ENCODE measurements at regions not wholly inside any gene's neighbourhood (a gene's known extent, or its start where the extent isn't known, plus 50 kb on each side); places are given as distances from the start of the nearest gene placed in this dataset.

- no peaks in the 10 kb centered on the region for H3K27me3 Mint-ChIP-seq (ENCODE audit: low read depth in 2 of 2)
These were observed 1722.8 kb downstream of the MAT2B start for GRCh38 chr5:165228184-165228583.

GRCh38 chr5:165231821-165232508 lies 1726.5 kb downstream of the MAT2B start:
- Mint-ChIP-seq H3K4me3 (no peak overlapping the region), H3K4me1 (no peaks in the 10 kb centered on the region), H3K36me3 (no peaks in the 10 kb centered on the region), H3K9me3 (peaks cover 11 to 17% of the 10 kb centered on the region in 2 donors), H3K27ac (no peak overlapping the region), H3K27me3 (ENCODE audit: low read depth in 2 of 2) (no peaks in the 10 kb centered on the region)
- H3K9me3 ChIP-seq (ENCODE audit: control insufficient read depth, insufficient read depth, low read length), result no peaks in the 10 kb centered on the region
- no peaks in the 10 kb centered on the region for H3K4me1 ChIP-seq (ENCODE audit: control insufficient read depth, insufficient read depth, low read length)
- ATAC-seq (no peak), DNase-seq (no peak)
- no peak overlapping the region for H3K27ac ChIP-seq (ENCODE audit: low read length)
- no peaks in the 10 kb centered on the region for H3K27me3 ChIP-seq (ENCODE audit: control insufficient read depth, insufficient read depth, low read length)
- TF ChIP-seq CTCF (IDR thresholded peaks at IDR 0.05), result no peak
- intact Hi-C loops (cut with micrococcal nuclease), result no loop called here
- WGBS (ENCODE audit: insufficient coverage), result 100% methylated on average over 1 of the region's 2 CpGs
- no peak overlapping the region for H3K4me3 ChIP-seq (ENCODE audit: low read length)
- no peaks in the 10 kb centered on the region for H3K36me3 ChIP-seq (ENCODE audit: control insufficient read depth, insufficient read depth, low read length)

More at GRCh38 chr5:165228184-165228583, 1722.8 kb downstream of the MAT2B start:
- Histone ChIP-seq H3K4me1 (ENCODE audit: control insufficient read depth, insufficient read depth, low read length) (no peaks in the 10 kb centered on the region), H3K27me3 (ENCODE audit: control insufficient read depth, insufficient read depth, low read length) (no peaks in the 10 kb centered on the region), H3K36me3 (ENCODE audit: control insufficient read depth, insufficient read depth, low read length) (no peaks in the 10 kb centered on the region), H3K4me3 (ENCODE audit: low read length) (no peak overlapping the region), H3K9me3 (ENCODE audit: control insufficient read depth, insufficient read depth, low read length) (no peaks in the 10 kb centered on the region), H3K27ac (ENCODE audit: low read length) (no peak overlapping the region)
- WGBS (ENCODE audit: insufficient coverage), result 83% methylated on average over 1 of the region's 1 CpG
- intact Hi-C loops (cut with micrococcal nuclease), result no loop called here
- H3K9me3 Mint-ChIP-seq, result peaks cover 12 to 17% of the 10 kb centered on the region in 2 donors
- H3K36me3 Mint-ChIP-seq, result no peaks in the 10 kb centered on the region
- no peak for TF ChIP-seq CTCF (IDR thresholded peaks at IDR 0.05)
- no peak for ATAC-seq
- DNase-seq, result no peak
- H3K4me3 Mint-ChIP-seq, result no peak overlapping the region
- no peaks in the 10 kb centered on the region for H3K4me1 Mint-ChIP-seq
- H3K27ac Mint-ChIP-seq, result no peak overlapping the region

- no peak overlapping the region for H3K27ac ChIP-seq (ENCODE audit: low read length)
- 85% methylated on average over 2 of the region's 4 CpGs for WGBS (ENCODE audit: insufficient coverage)
These were observed 1727.2 kb downstream of the MAT2B start for GRCh38 chr5:165232509-165233028.

More at GRCh38 chr5:165232509-165233028, 1727.2 kb downstream of the MAT2B start:
- Histone ChIP-seq H3K27me3 (ENCODE audit: control insufficient read depth, insufficient read depth, low read length) (no peaks in the 10 kb centered on the region), H3K9me3 (ENCODE audit: control insufficient read depth, insufficient read depth, low read length) (no peaks in the 10 kb centered on the region), H3K4me1 (ENCODE audit: control insufficient read depth, insufficient read depth, low read length) (no peaks in the 10 kb centered on the region), H3K4me3 (ENCODE audit: low read length) (no peak overlapping the region), H3K36me3 (ENCODE audit: control insufficient read depth, insufficient read depth, low read length) (no peaks in the 10 kb centered on the region)
- Mint-ChIP-seq H3K4me1 (no peaks in the 10 kb centered on the region), H3K36me3 (no peaks in the 10 kb centered on the region), H3K4me3 (no peak overlapping the region), H3K27ac (no peak overlapping the region), H3K27me3 (ENCODE audit: low read depth in 2 of 2) (no peaks in the 10 kb centered on the region), H3K9me3 (peaks cover 11 to 17% of the 10 kb centered on the region in 2 donors)
- intact Hi-C loops (cut with micrococcal nuclease), result no loop called here
- no peak for TF ChIP-seq CTCF (IDR thresholded peaks at IDR 0.05)
- DNase-seq (no peak), ATAC-seq (no peak)

Measured in natural killer cell (primary cell).